Hepatocyte (in vitro differentiated cells): ENCODE measurements at regions not wholly inside any gene's neighbourhood (a gene's known extent, or its start where the extent isn't known, plus 50 kb on each side); places are given as distances from the start of the nearest gene placed in this dataset.

Source experiments
- DNase-seq: peaks from one replicate; pipeline ENCODE4 v3.0.0-alpha.2; 2016; ENCODE audit warnings: low spot score
- H2AFZ ChIP-seq: fragments of 200-600 bp; sonication (generic); 2 replicates; pipeline ENCODE4 v1.6.0; 2016; ENCODE audit warnings: antibody characterized with exemption, mild to moderate bottlenecking
- H3K27ac ChIP-seq: fragments of 200-600 bp; sonication (generic); 2 replicates; pipeline ENCODE4 v1.5.1; 2016; ENCODE audit warnings: mild to moderate bottlenecking
- H3K27me3 ChIP-seq: fragments of 200-600 bp; sonication (generic); 2 replicates; pipeline ENCODE4 v1.6.1; 2016
- H3K36me3 ChIP-seq: fragments of 200-600 bp; sonication (generic); replicated peaks from 2 replicates; pipeline ENCODE4 v1.5.1; 2016; ENCODE audit warnings: low read depth; ENCODE audit not compliant: insufficient read depth
- H3K4me1 ChIP-seq: fragments of 200-600 bp; sonication (generic); 2 replicates; pipeline ENCODE4 v1.5.1; 2016; ENCODE audit warnings: mild to moderate bottlenecking, moderate library complexity; ENCODE audit not compliant: insufficient read depth
- H3K4me2 ChIP-seq: fragments of 200-600 bp; sonication (generic); 2 replicates; pipeline ENCODE4 v1.6.0; 2016
- H3K4me3 ChIP-seq: fragments of 200-600 bp; sonication (generic); 2 replicates; pipeline ENCODE4 v1.5.1; 2016; ENCODE audit warnings: mild to moderate bottlenecking
- H3K79me2 ChIP-seq: fragments of 200-600 bp; sonication (generic); 2 replicates; pipeline ENCODE4 v1.6.0; 2017; ENCODE audit warnings: mild to moderate bottlenecking
- H3K9me2 ChIP-seq: fragments of 200-600 bp; sonication (generic); replicated peaks from 2 replicates; pipeline ENCODE4 v1.6.0; 2017; ENCODE audit warnings: mild to moderate bottlenecking; ENCODE audit not compliant: insufficient read depth
- H3K9me3 ChIP-seq: fragments of 200-600 bp; sonication (generic); 2 replicates; pipeline ENCODE4 v1.5.1; 2016; ENCODE audit warnings: low read depth, mild to moderate bottlenecking
- H4K20me1 ChIP-seq: fragments of 200-600 bp; sonication (generic); 2 replicates; pipeline ENCODE4 v1.6.0; 2016; ENCODE audit warnings: mild to moderate bottlenecking; ENCODE audit not compliant: insufficient read depth, poor library complexity, severe bottlenecking
- EZH2 ChIP-seq: fragments of 200-600 bp; sonication (generic); IDR thresholded peaks from 2 replicates; pipeline ENCODE4 v1.6.1; 2016; ENCODE audit warnings: antibody characterized with exemption, mild to moderate bottlenecking, borderline replicate concordance
- EZH2phosphoT487 ChIP-seq: fragments of 200-600 bp; sonication (generic); IDR thresholded peaks from one replicate; pipeline ENCODE4 v1.6.1; 2018; ENCODE audit warnings: antibody characterized with exemption, mild to moderate bottlenecking, low read depth, moderate library complexity; ENCODE audit not compliant: unreplicated experiment, severe bottlenecking
- WGBS: methylation state at CpG from one replicate; pipeline ENCODE4 v1.1.6; 2016; ENCODE audit warnings: low lambda C conversion rate; ENCODE audit errors: missing lambda C conversion rate; 5-methylcytosine and 5-hydroxymethylcytosine counted together
- TF ChIP-seq, protein P1 (sequence below): fragments of 200-600 bp; sonication (generic); IDR thresholded peaks from 2 replicates; pipeline ENCODE4 v1.5.1; 2016; ENCODE audit warnings: antibody characterized with exemption, mild to moderate bottlenecking; ENCODE audit not compliant: poor library complexity

DNA sequence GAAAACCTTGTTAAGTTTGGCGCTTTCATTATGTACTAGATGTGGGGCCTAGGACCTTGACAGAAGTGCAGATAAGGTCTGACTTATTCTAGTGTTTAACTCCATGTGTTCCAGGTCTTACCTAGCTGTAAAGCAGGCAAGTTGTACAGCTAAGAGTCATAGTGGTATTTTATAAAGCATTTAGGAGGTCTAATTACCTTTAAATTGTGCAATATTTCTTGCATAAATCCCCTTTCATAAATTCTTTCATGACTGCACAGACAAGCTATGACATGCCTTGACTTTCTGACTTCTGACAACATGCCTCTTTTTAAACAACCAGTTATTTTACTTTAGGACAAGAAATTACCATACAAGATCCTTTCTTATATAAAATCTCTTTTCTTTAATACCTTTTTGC is 151.6 kb upstream of the VSTM2A start:
- Histone ChIP-seq H3K27me3 (no peaks in the 10 kb centered on the region), H3K9me2 (no peaks in the 10 kb centered on the region), H3K79me2 (no peaks in the 10 kb centered on the region), H3K36me3 (no peaks in the 10 kb centered on the region), H4K20me1 (no peaks in the 10 kb centered on the region), H3K4me1 (no peaks in the 10 kb centered on the region), H2AFZ (no peak overlapping the region), H3K9me3 (no peaks in the 10 kb centered on the region), H3K4me2 (no peak overlapping the region), H3K27ac (no peak overlapping the region), H3K4me3 (no peak overlapping the region)
- TF ChIP-seq EZH2phosphoT487 (no peak), EZH2 (no peak)
- TF ChIP-seq, protein P1, sequence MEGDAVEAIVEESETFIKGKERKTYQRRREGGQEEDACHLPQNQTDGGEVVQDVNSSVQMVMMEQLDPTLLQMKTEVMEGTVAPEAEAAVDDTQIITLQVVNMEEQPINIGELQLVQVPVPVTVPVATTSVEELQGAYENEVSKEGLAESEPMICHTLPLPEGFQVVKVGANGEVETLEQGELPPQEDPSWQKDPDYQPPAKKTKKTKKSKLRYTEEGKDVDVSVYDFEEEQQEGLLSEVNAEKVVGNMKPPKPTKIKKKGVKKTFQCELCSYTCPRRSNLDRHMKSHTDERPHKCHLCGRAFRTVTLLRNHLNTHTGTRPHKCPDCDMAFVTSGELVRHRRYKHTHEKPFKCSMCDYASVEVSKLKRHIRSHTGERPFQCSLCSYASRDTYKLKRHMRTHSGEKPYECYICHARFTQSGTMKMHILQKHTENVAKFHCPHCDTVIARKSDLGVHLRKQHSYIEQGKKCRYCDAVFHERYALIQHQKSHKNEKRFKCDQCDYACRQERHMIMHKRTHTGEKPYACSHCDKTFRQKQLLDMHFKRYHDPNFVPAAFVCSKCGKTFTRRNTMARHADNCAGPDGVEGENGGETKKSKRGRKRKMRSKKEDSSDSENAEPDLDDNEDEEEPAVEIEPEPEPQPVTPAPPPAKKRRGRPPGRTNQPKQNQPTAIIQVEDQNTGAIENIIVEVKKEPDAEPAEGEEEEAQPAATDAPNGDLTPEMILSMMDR, result no peak
- WGBS, result 75% methylated on average over 1 of the region's 1 CpG
- no peak for DNase-seq

DNA sequence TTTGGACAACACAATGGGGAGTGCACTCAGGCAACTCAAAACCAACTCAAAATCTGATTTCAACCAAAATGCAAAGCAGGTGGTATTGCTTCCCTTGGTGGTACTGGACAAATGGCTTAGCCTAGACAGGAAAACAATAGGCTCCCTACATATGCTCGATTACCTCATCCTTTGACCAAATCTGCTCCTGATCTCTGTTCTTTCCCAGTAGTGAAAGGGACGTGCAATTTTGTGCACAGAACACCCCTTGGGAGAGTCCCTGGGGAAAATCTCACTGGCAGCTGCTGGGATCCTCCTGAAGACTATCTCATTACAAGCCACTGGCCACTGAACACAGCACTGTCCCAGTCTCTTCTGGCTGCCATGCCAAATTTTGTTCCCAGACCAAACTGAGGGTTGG is 149.2 kb upstream of the VSTM2A start:
- DNase-seq, result no peak
- 75% methylated on average over 2 of the region's 2 CpGs for WGBS
- Histone ChIP-seq H3K9me2 (no peaks in the 10 kb centered on the region), H4K20me1 (no peaks in the 10 kb centered on the region), H3K36me3 (no peaks in the 10 kb centered on the region), H3K9me3 (no peaks in the 10 kb centered on the region), H3K27ac (no peak overlapping the region), H3K4me2 (no peak overlapping the region), H3K79me2 (no peaks in the 10 kb centered on the region), H3K27me3 (no peaks in the 10 kb centered on the region), H2AFZ (no peak overlapping the region), H3K4me1 (no peaks in the 10 kb centered on the region), H3K4me3 (no peak overlapping the region)
- TF ChIP-seq EZH2phosphoT487 (no peak), EZH2 (no peak)
- TF ChIP-seq, protein P1, result no peak

DNA sequence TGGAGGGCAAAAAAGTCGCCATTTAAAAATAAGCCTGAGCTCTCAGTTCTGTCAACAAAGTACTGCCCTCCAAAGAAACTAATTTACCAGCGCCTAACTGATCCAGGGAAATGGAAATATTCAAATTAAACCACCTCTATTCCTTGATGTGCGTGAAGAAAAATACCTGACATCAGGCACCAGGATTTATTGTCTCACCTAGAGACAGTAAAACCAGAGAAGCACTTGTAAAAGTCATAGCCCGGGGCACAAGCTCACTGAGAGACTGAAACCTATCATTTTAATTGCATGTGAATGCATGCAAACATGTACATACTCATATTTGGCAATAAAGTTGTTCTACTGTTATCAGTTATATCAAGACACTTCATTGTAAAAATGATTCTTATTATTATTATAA is 147.3 kb upstream of the VSTM2A start:
- Histone ChIP-seq H4K20me1 (no peaks in the 10 kb centered on the region), H3K4me2 (no peak overlapping the region), H3K27ac (no peak overlapping the region), H3K27me3 (no peaks in the 10 kb centered on the region), H2AFZ (no peak overlapping the region), H3K9me3 (no peaks in the 10 kb centered on the region), H3K36me3 (no peaks in the 10 kb centered on the region), H3K9me2 (no peaks in the 10 kb centered on the region), H3K79me2 (no peaks in the 10 kb centered on the region), H3K4me1 (no peaks in the 10 kb centered on the region), H3K4me3 (no peak overlapping the region)
- 64% methylated on average over 4 of the region's 4 CpGs for WGBS
- TF ChIP-seq EZH2 (no peak), EZH2phosphoT487 (no peak)
- TF ChIP-seq, protein P1, result no peak
- DNase-seq, result no peak
